ENCODE measurements at regions not wholly inside any gene's neighbourhood (a gene's known extent, or its start where the extent isn't known, plus 50 kb on each side); places are given as distances from the start of the nearest gene placed in this dataset.

DNA sequence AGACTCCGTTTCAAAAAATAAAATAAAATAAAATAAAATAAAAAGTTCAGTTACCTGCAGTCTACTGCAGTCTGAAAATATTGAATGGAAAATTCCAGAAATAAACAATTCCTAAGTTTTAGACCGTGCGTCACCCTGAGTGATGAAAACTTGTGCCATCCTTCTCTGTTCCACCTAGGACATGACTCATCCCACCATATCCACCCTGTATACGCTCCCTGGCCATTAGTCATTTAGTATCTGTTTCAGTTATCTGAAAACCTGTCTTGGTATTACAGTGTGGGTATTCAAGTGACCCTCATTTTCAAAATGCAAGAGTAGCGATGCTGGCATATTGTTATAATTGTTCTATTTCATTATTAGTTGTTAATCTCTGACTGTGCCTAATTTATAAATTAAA is 51.8 kb upstream of the TEX48 start:
- H3K27ac Mint-ChIP-seq: peak overlapping the region; percentile 31 to 51
- H3K9me3 Mint-ChIP-seq: no peaks in the 10 kb centered on the region
- H3K27me3 Mint-ChIP-seq: no peaks in the 10 kb centered on the region
- H3K4me1 Mint-ChIP-seq (ENCODE audit: low read depth in 2 of 2): peaks cover 17 to 30% of the 10 kb centered on the region in 2 donors
- ATAC-seq (peak; percentile 63 to 82), DNase-seq (ENCODE audit: low spot score) (no peak)
- H3K36me3 Mint-ChIP-seq: no peaks in the 10 kb centered on the region
- H3K4me3 Mint-ChIP-seq: no peak overlapping the region

DNA sequence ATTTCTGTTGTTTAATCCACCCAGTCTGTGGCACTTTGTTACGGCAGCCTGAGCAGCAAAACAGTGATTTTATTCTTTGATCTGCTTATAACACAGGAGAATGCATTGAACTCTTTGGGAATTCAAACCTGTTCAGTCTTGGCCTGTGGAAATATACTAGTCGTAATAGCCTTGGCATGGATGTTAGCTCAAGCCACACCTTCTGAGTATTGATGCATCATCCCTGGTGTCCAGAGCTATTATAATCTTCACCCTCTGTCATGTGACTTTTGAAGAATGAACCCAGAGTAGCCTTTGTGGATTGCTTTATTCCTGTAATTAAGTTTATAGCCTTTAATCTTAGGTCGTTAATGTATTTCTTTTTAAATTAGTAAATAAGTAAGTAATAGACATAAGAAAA is 50.8 kb upstream of the TEX48 start:
- Mint-ChIP-seq H3K27ac (no peak overlapping the region), H3K36me3 (no peaks in the 10 kb centered on the region), H3K4me3 (no peak overlapping the region), H3K4me1 (ENCODE audit: low read depth in 2 of 2) (peaks cover 14 to 24% of the 10 kb centered on the region in 2 donors), H3K27me3 (no peaks in the 10 kb centered on the region), H3K9me3 (no peaks in the 10 kb centered on the region)
- DNase-seq (ENCODE audit: low spot score) (no peak), ATAC-seq (no peak)
